ENCODE measurements at regions not wholly inside any gene's neighbourhood (a gene's known extent, or its start where the extent isn't known, plus 50 kb on each side); places are given as distances from the start of the nearest gene placed in this dataset.
"Not testable (repeated sequence)": the region's sequence is repeated elsewhere in the genome, so short reads cannot be mapped to it uniquely, and the experiment has no call there.

GRCh38 chr2:225282858-225283710, 116.4 kb upstream of the NYAP2 start:
- Mint-ChIP-seq H3K27ac (no peak overlapping the region), H3K4me3 (no peak overlapping the region), H3K27me3 (ENCODE audit: low read depth) (no peaks in the 10 kb centered on the region), H3K36me3 (ENCODE audit: low read depth) (no peaks in the 10 kb centered on the region), H3K4me1 (ENCODE audit: low read depth) (no peaks in the 10 kb centered on the region), H3K9me3 (no peaks in the 10 kb centered on the region)

DNA sequence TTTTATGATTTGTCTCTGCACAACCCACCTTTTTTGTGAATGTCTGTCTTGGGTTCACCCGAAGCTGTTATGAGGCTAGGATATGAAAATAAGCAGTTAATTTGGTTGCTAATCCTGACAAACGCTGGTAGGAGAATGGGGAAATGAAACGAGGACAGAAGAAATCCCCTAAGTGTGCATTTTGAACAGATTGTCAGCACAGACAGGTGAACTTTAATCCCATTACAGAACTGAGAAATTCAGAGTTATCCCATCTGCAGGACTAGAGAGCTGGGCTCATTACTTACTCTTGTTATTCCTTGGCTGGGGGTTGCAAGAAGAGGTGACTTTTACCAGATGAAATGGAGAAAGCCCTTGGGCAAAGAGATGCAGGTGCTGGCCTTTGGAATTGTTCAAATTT, 123.3 kb upstream of the NYAP2 start:
- H3K4me3 Mint-ChIP-seq = no peak overlapping the region
- H3K27ac Mint-ChIP-seq = no peak overlapping the region

DNA sequence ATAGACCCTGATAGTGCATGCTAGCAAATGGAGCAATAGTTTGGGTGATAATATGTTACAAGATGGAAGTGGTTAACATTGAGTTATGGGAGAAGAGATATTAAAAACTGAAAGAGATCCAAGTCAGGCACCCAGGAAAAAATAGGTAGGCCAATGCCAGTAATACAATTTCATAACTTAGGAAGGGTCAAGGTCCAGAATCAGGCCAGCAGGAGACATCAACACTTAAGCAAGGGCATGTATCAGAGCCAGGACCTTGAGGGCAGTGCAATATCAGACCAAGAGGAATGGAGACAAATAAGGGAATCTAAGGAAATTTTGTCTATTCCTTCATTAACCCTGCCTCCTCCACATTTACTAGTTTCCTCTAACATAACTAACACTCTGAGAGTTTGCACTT, 124.1 kb upstream of the NYAP2 start:
- no peak overlapping the region for H3K27ac Mint-ChIP-seq
- peaks cover 8% of the 10 kb centered on the region for H3K9me3 Mint-ChIP-seq
- H3K4me3 Mint-ChIP-seq = no peak overlapping the region
- no peaks in the 10 kb centered on the region for H3K4me1 Mint-ChIP-seq (ENCODE audit: low read depth)
- H3K36me3 Mint-ChIP-seq (ENCODE audit: low read depth) = no peaks in the 10 kb centered on the region
- H3K27me3 Mint-ChIP-seq (ENCODE audit: low read depth) = peaks cover 4% of the 10 kb centered on the region

More for the DNA sequence above, 123.3 kb upstream of the NYAP2 start:
- Mint-ChIP-seq H3K9me3 (peaks cover 8% of the 10 kb centered on the region), H3K36me3 (ENCODE audit: low read depth) (no peaks in the 10 kb centered on the region), H3K4me1 (ENCODE audit: low read depth) (no peaks in the 10 kb centered on the region), H3K27me3 (ENCODE audit: low read depth) (peaks cover 4% of the 10 kb centered on the region)

DNA sequence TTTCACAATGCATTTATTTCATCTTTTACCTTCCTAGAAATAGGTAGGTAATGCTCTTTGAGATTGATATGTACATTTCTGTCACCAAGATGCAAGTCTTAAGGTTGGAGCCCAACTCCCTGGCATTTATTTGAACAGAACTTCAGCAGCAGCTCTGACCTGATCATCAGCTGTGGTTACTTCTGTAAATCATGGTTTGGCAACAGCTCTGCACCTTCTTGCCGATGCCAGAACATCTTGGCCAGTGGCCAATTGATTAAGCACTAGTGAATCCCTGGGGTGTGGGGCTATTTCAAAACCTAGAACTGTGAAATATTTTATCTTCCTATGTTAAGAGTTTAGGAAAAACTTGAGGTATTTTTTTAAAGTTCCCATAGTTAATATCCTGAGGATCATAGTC, 124.8 kb upstream of the NYAP2 start:
- no peak overlapping the region for H3K27ac Mint-ChIP-seq
- peaks cover 8% of the 10 kb centered on the region for H3K9me3 Mint-ChIP-seq
- no peak overlapping the region for H3K4me3 Mint-ChIP-seq
- H3K4me1 Mint-ChIP-seq (ENCODE audit: low read depth) = no peaks in the 10 kb centered on the region
- no peaks in the 10 kb centered on the region for H3K36me3 Mint-ChIP-seq (ENCODE audit: low read depth)
- peaks cover 4% of the 10 kb centered on the region for H3K27me3 Mint-ChIP-seq (ENCODE audit: low read depth)

- H3K4me3 Mint-ChIP-seq = no peak overlapping the region
- peaks cover under 1% of the 10 kb centered on the region for H3K9me3 Mint-ChIP-seq
Measured at GRCh38 chr2:225272173-225272572, 127.3 kb upstream of the NYAP2 start.

DNA sequence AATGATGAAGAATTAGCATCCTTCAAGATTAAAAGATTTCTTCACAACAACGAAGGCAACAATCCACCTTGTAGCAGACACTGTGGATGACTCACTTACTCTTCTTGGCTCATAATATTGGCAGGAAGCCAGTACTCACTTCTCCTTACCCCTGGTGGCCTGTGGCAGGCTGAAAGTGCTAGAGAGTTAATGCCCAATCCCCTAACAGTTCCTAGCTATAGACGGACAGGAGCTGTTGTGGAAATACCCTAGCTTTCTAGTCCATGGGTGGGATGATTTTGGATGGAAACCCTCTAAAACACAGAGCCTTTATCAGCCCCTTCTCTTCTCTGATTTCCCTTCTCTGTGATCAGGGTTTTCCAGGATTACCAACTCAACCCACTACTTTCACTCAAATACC, 128.6 kb upstream of the NYAP2 start:
- Mint-ChIP-seq H3K9me3 (no peaks in the 10 kb centered on the region), H3K4me3 (no peak overlapping the region), H3K36me3 (ENCODE audit: low read depth) (no peaks in the 10 kb centered on the region), H3K27ac (no peak overlapping the region), H3K27me3 (ENCODE audit: low read depth) (no peaks in the 10 kb centered on the region), H3K4me1 (ENCODE audit: low read depth) (no peaks in the 10 kb centered on the region)

More at GRCh38 chr2:225272173-225272572, 127.3 kb upstream of the NYAP2 start:
- H3K4me1 Mint-ChIP-seq (ENCODE audit: low read depth) = no peaks in the 10 kb centered on the region
- H3K27me3 Mint-ChIP-seq (ENCODE audit: low read depth) = peaks cover under 1% of the 10 kb centered on the region
- no peak overlapping the region for H3K27ac Mint-ChIP-seq
- no peaks in the 10 kb centered on the region for H3K36me3 Mint-ChIP-seq (ENCODE audit: low read depth)

GRCh38 chr2:225270053-225270452, 129.5 kb upstream of the NYAP2 start:
- no peak overlapping the region for H3K4me3 Mint-ChIP-seq
- peaks cover 3% of the 10 kb centered on the region for H3K9me3 Mint-ChIP-seq
- no peaks in the 10 kb centered on the region for H3K36me3 Mint-ChIP-seq (ENCODE audit: low read depth)
- no peaks in the 10 kb centered on the region for H3K4me1 Mint-ChIP-seq (ENCODE audit: low read depth)
- no peak overlapping the region for H3K27ac Mint-ChIP-seq
- no peaks in the 10 kb centered on the region for H3K27me3 Mint-ChIP-seq (ENCODE audit: low read depth)

DNA sequence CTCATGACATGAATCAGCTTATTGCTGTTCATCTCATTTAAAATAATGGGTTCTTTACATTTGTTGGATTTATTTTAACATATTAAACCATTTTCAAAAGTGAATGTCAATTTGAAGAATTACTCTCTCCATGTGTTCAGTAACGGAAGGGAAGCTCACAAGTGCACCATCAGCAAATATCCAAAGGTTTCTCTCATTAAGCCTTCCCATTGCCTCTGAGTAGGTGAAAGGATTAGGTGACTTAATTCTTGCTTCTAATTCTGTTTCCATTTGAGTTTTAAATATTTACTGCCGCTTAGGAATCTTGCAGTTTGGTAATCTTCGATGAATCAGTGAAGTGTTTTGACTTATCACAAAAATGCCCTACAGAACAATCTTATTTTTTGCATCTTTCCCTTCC, 145.1 kb upstream of the NYAP2 start:
- Mint-ChIP-seq H3K27me3 (ENCODE audit: low read depth) (peaks cover 4% of the 10 kb centered on the region), H3K4me1 (ENCODE audit: low read depth) (no peaks in the 10 kb centered on the region), H3K36me3 (ENCODE audit: low read depth) (no peaks in the 10 kb centered on the region), H3K27ac (no peak overlapping the region), H3K9me3 (no peaks in the 10 kb centered on the region), H3K4me3 (no peak overlapping the region)

DNA sequence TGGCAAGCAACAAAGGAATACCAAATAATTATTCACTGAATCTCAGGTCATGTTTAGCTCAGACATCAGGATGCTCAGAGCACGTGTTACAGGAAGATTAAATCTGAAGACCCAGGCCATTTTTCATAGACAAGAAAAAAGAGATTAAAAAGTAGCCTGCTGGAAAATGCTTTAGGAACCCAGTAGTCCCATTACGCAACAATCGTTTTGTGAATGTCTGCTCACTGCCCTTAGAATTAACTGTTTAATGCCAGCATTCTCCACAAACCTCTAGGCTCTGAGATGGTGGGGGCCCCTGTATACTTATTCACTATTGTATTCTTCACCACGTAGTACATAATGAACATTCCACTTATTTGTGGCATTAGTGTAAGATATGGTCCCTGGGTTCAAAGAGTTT, 154.6 kb upstream of the NYAP2 start:
- Mint-ChIP-seq H3K27me3 (ENCODE audit: low read depth) (no peaks in the 10 kb centered on the region), H3K4me3 (no peak overlapping the region), H3K4me1 (ENCODE audit: low read depth) (no peaks in the 10 kb centered on the region), H3K36me3 (ENCODE audit: low read depth) (no peaks in the 10 kb centered on the region), H3K9me3 (no peaks in the 10 kb centered on the region), H3K27ac (no peak overlapping the region)

GRCh38 chr2:225236769-225237323, 162.7 kb upstream of the NYAP2 start:
- Mint-ChIP-seq H3K4me3 (no peak overlapping the region), H3K36me3 (ENCODE audit: low read depth) (no peaks in the 10 kb centered on the region), H3K9me3 (peaks cover 6% of the 10 kb centered on the region)

GRCh38 chr2:225233234-225233633, 166.3 kb upstream of the NYAP2 start:
- Mint-ChIP-seq H3K36me3 (ENCODE audit: low read depth) (no peaks in the 10 kb centered on the region), H3K27ac (no peak overlapping the region), H3K4me3 (no peak overlapping the region), H3K9me3 (peaks cover 6% of the 10 kb centered on the region), H3K27me3 (ENCODE audit: low read depth) (peaks cover 9% of the 10 kb centered on the region), H3K4me1 (ENCODE audit: low read depth) (no peaks in the 10 kb centered on the region)

More at GRCh38 chr2:225236769-225237323, 162.7 kb upstream of the NYAP2 start:
- H3K27me3 Mint-ChIP-seq (ENCODE audit: low read depth) = peaks cover 9% of the 10 kb centered on the region
- no peak overlapping the region for H3K27ac Mint-ChIP-seq
- no peaks in the 10 kb centered on the region for H3K4me1 Mint-ChIP-seq (ENCODE audit: low read depth)

- Mint-ChIP-seq H3K27me3 (ENCODE audit: low read depth) (peaks cover 4% of the 10 kb centered on the region), H3K4me3 (no peak overlapping the region), H3K9me3 (no peaks in the 10 kb centered on the region), H3K4me1 (ENCODE audit: low read depth) (no peaks in the 10 kb centered on the region), H3K27ac (no peak overlapping the region), H3K36me3 (ENCODE audit: low read depth) (no peaks in the 10 kb centered on the region)
Measured at GRCh38 chr2:225231900-225232299, 167.6 kb upstream of the NYAP2 start.

GRCh38 chr2:225229346-225229745, 170.2 kb upstream of the NYAP2 start:
- not testable (repeated sequence) for H3K27me3 Mint-ChIP-seq (ENCODE audit: low read depth); H3K4me3 Mint-ChIP-seq; H3K9me3 Mint-ChIP-seq

GRCh38 chr2:225226441-225226840, 173.1 kb upstream of the NYAP2 start:
- no peaks in the 10 kb centered on the region for H3K36me3 Mint-ChIP-seq (ENCODE audit: low read depth)
- no peaks in the 10 kb centered on the region for H3K4me1 Mint-ChIP-seq (ENCODE audit: low read depth)
- peaks cover 4% of the 10 kb centered on the region for H3K27me3 Mint-ChIP-seq (ENCODE audit: low read depth)
- no peak overlapping the region for H3K4me3 Mint-ChIP-seq
- no peaks in the 10 kb centered on the region for H3K9me3 Mint-ChIP-seq
- no peak overlapping the region for H3K27ac Mint-ChIP-seq

More at GRCh38 chr2:225229346-225229745, 170.2 kb upstream of the NYAP2 start:
- H3K4me1 Mint-ChIP-seq (ENCODE audit: low read depth); H3K36me3 Mint-ChIP-seq (ENCODE audit: low read depth); H3K27ac Mint-ChIP-seq: not testable (repeated sequence)

GRCh38 chr2:225223301-225223700, 176.2 kb upstream of the NYAP2 start:
- H3K27me3 Mint-ChIP-seq (ENCODE audit: low read depth) = peaks cover 4% of the 10 kb centered on the region
- no peaks in the 10 kb centered on the region for H3K4me1 Mint-ChIP-seq (ENCODE audit: low read depth)
- H3K4me3 Mint-ChIP-seq = no peak overlapping the region
- H3K36me3 Mint-ChIP-seq (ENCODE audit: low read depth) = no peaks in the 10 kb centered on the region
- no peak overlapping the region for H3K27ac Mint-ChIP-seq
- no peaks in the 10 kb centered on the region for H3K9me3 Mint-ChIP-seq

All from T-helper 1 cell treated with Interleukin-12 subunit alpha and Interleukin-12 subunit beta and Interleukin-4 antibody, amounts not matched to agents 30 μg/mL and 1 μg/mL, for 36 hours (primary cell).